Liver (tissue), 8 donors: ENCODE measurements at regions not wholly inside any gene's neighbourhood (a gene's known extent, or its start where the extent isn't known, plus 50 kb on each side); places are given as distances from the start of the nearest gene placed in this dataset.

Source experiments
- DNase-seq: peaks from one replicate; pipeline ENCODE4 v3.0.0-alpha.2; 2017; ENCODE audit warnings: low spot score
- H3K27ac ChIP-seq, 2 donors: one replicate each; pipeline ENCODE4 v1.7.0; 2013; ENCODE audit warnings: inconsistent platforms in 2 of 2, low read length in 2 of 2, control low read depth in 1 of 2, low read depth in 1 of 2, mild to moderate bottlenecking in 1 of 2
- H3K27me3 ChIP-seq, 4 donors: one replicate each; pipeline versions ENCODE4 v1.6.1 to v1.7.0; 2013; ENCODE audit warnings: low read length in 3 of 4, inconsistent platforms in 1 of 4, mild to moderate bottlenecking in 1 of 4, moderate library complexity in 1 of 4; ENCODE audit not compliant: control insufficient read depth in 4 of 4, insufficient read depth in 4 of 4
- H3K36me3 ChIP-seq, 4 donors: one replicate each; pipeline versions ENCODE4 v1.6.1 to v1.7.0; 2013; ENCODE audit warnings: low read length in 3 of 4, mild to moderate bottlenecking in 3 of 4, low read depth in 1 of 4, moderate library complexity in 1 of 4; ENCODE audit not compliant: control insufficient read depth in 4 of 4, insufficient read depth in 3 of 4
- H3K4me1 ChIP-seq, 4 donors: one replicate each; pipeline versions ENCODE4 v1.6.1 to v1.7.0; 2013; ENCODE audit warnings: low read length in 3 of 4, mild to moderate bottlenecking in 3 of 4, moderate library complexity in 1 of 4; ENCODE audit not compliant: control insufficient read depth in 4 of 4, insufficient read depth in 4 of 4
- H3K4me3 ChIP-seq, 3 donors: one replicate each; pipeline versions ENCODE4 v1.6.1 to v1.7.0; 2013; ENCODE audit warnings: low read length in 3 of 3, control low read depth in 1 of 3, low read depth in 1 of 3, mild to moderate bottlenecking in 1 of 3
- H3K9ac ChIP-seq, 2 donors: one replicate each; pipeline ENCODE4 v1.7.0; 2013; ENCODE audit warnings: low read length in 2 of 2, mild to moderate bottlenecking in 2 of 2, moderate library complexity in 2 of 2, control low read depth in 1 of 2, low read depth in 1 of 2
- H3K9me3 ChIP-seq, 4 donors: one replicate each; pipeline versions ENCODE4 v1.6.1 to v1.7.0; 2013; ENCODE audit warnings: low read length in 3 of 4; ENCODE audit not compliant: control insufficient read depth in 4 of 4
- ATF3 ChIP-seq: IDR thresholded peaks from 2 replicates; pipeline ENCODE4 v1.6.1; 2016; ENCODE audit warnings: antibody characterized with exemption
- EGR1 ChIP-seq, 2 donors: IDR thresholded peaks; 2 replicates each; pipeline ENCODE4 v1.6.1; 2016 to 2018; ENCODE audit warnings: antibody characterized with exemption in 2 of 2, low read depth in 2 of 2
- FOXA1 ChIP-seq: IDR thresholded peaks from 2 replicates; pipeline ENCODE4 v1.6.1; 2016; ENCODE audit warnings: antibody characterized with exemption
- FOXA2 ChIP-seq: IDR thresholded peaks from 2 replicates; pipeline ENCODE4 v1.6.1; 2016; ENCODE audit warnings: antibody characterized with exemption
- GABPA ChIP-seq, 2 donors: IDR thresholded peaks in 1 of 2; conservative IDR thresholded peaks in 1 of 2; 2 replicates each; pipeline ENCODE4 v1.6.1; 2016; ENCODE audit warnings: antibody characterized with exemption in 2 of 2, mild to moderate bottlenecking in 1 of 2, moderate library complexity in 1 of 2
- HNF4A ChIP-seq, 2 donors: conservative IDR thresholded peaks; 2 replicates each; pipeline ENCODE4 v1.6.1; 2016; ENCODE audit warnings: antibody characterized with exemption in 2 of 2, mild to moderate bottlenecking in 2 of 2
- HNF4G ChIP-seq: IDR thresholded peaks from 2 replicates; pipeline ENCODE4 v1.6.1; 2016; ENCODE audit warnings: antibody characterized with exemption
- JUND ChIP-seq, 2 donors: IDR thresholded peaks; 2 replicates each; pipeline ENCODE4 v1.6.1; 2016; ENCODE audit warnings: antibody characterized with exemption in 2 of 2
- MAX ChIP-seq: IDR thresholded peaks from 2 replicates; pipeline ENCODE4 v1.6.1; 2016; ENCODE audit warnings: antibody characterized with exemption
- NR2F2 ChIP-seq: IDR thresholded peaks from 2 replicates; pipeline ENCODE4 v1.6.1; 2016; ENCODE audit warnings: antibody characterized with exemption
- RAD21 ChIP-seq, 2 donors: IDR thresholded peaks; 2 replicates each; pipeline ENCODE4 v1.6.1; 2016; ENCODE audit warnings: antibody characterized with exemption in 2 of 2, mild to moderate bottlenecking in 2 of 2
- RXRA ChIP-seq, 2 donors: IDR thresholded peaks; 2 replicates each; pipeline ENCODE4 v1.6.1; 2017 to 2018; ENCODE audit warnings: antibody characterized with exemption in 2 of 2, mild to moderate bottlenecking in 1 of 2
- TAF1 ChIP-seq: conservative IDR thresholded peaks from 2 replicates; pipeline ENCODE4 v1.6.1; 2016; ENCODE audit warnings: antibody characterized with exemption, mild to moderate bottlenecking
- YY1 ChIP-seq: IDR thresholded peaks from 2 replicates; pipeline ENCODE4 v1.6.1; 2016; ENCODE audit warnings: antibody characterized with exemption, mild to moderate bottlenecking
- WGBS: extraction: QIAGEN DNeasy Blood & Tissue Kit; methylation state at CpG from one replicate; pipeline ENCODE4 v1.1.7; 2013; 5-methylcytosine and 5-hydroxymethylcytosine counted together
- TF ChIP-seq, protein P1 (sequence below): IDR thresholded peaks from 2 replicates; pipeline ENCODE4 v1.6.1; 2016; ENCODE audit warnings: antibody characterized with exemption, mild to moderate bottlenecking
- TF ChIP-seq, protein P2 (sequence below): IDR thresholded peaks from 2 replicates; pipeline ENCODE4 v1.6.1; 2016; ENCODE audit warnings: antibody characterized with exemption
- TF ChIP-seq, protein P3 (sequence below): fragments of 150-350 bp; IDR thresholded peaks from 2 replicates; pipeline ENCODE4 v1.5.1; 2017; ENCODE audit warnings: improper control_type of control experiment, low read depth, low read length; ENCODE audit not compliant: missing input control
- donor health status: healthy.
- donor health status: healthy.
- donor health status: healthy.
- donor health status: healthy.
- donor health status: healthy.

- no peak overlapping the region for H3K9ac ChIP-seq
- TF ChIP-seq YY1 (no peak), HNF4G (no peak), RXRA (IDR thresholded peaks at IDR 0.05) (no peak), NR2F2 (no peak), TAF1 (no peak), RAD21 (IDR thresholded peaks at IDR 0.05) (no peak)
Measured at GRCh38 chr9:27835286-27835685, 262.0 kb upstream of the C9orf72 start.

GRCh38 chr9:27835746-27836145, 262.5 kb upstream of the C9orf72 start:
- no peaks in the 10 kb centered on the region for H3K4me1 ChIP-seq
- DNase-seq, result no peak
- WGBS, result 94% methylated on average over 6 of the region's 6 CpGs
- TF ChIP-seq NR2F2 (no peak), GABPA (IDR thresholded peaks at IDR 0.05 in 1 of 2, conservative IDR thresholded peaks at IDR 0.05 in 1 of 2) (no peak), ATF3 (no peak), FOXA1 (no peak), EGR1 (IDR thresholded peaks at IDR 0.05; ENCODE audit: low read depth in 2 of 2) (no peak), RAD21 (IDR thresholded peaks at IDR 0.05) (no peak), HNF4A (conservative IDR thresholded peaks at IDR 0.05) (no peak), YY1 (no peak), FOXA2 (no peak), HNF4G (no peak), JUND (IDR thresholded peaks at IDR 0.05) (no peak), MAX (no peak), RXRA (IDR thresholded peaks at IDR 0.05) (no peak), TAF1 (no peak)
- TF ChIP-seq, protein P1, sequence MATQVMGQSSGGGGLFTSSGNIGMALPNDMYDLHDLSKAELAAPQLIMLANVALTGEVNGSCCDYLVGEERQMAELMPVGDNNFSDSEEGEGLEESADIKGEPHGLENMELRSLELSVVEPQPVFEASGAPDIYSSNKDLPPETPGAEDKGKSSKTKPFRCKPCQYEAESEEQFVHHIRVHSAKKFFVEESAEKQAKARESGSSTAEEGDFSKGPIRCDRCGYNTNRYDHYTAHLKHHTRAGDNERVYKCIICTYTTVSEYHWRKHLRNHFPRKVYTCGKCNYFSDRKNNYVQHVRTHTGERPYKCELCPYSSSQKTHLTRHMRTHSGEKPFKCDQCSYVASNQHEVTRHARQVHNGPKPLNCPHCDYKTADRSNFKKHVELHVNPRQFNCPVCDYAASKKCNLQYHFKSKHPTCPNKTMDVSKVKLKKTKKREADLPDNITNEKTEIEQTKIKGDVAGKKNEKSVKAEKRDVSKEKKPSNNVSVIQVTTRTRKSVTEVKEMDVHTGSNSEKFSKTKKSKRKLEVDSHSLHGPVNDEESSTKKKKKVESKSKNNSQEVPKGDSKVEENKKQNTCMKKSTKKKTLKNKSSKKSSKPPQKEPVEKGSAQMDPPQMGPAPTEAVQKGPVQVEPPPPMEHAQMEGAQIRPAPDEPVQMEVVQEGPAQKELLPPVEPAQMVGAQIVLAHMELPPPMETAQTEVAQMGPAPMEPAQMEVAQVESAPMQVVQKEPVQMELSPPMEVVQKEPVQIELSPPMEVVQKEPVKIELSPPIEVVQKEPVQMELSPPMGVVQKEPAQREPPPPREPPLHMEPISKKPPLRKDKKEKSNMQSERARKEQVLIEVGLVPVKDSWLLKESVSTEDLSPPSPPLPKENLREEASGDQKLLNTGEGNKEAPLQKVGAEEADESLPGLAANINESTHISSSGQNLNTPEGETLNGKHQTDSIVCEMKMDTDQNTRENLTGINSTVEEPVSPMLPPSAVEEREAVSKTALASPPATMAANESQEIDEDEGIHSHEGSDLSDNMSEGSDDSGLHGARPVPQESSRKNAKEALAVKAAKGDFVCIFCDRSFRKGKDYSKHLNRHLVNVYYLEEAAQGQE, result no peak
- TF ChIP-seq, protein P2, sequence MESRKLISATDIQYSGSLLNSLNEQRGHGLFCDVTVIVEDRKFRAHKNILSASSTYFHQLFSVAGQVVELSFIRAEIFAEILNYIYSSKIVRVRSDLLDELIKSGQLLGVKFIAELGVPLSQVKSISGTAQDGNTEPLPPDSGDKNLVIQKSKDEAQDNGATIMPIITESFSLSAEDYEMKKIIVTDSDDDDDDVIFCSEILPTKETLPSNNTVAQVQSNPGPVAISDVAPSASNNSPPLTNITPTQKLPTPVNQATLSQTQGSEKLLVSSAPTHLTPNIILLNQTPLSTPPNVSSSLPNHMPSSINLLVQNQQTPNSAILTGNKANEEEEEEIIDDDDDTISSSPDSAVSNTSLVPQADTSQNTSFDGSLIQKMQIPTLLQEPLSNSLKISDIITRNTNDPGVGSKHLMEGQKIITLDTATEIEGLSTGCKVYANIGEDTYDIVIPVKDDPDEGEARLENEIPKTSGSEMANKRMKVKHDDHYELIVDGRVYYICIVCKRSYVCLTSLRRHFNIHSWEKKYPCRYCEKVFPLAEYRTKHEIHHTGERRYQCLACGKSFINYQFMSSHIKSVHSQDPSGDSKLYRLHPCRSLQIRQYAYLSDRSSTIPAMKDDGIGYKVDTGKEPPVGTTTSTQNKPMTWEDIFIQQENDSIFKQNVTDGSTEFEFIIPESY, result no peak
- TF ChIP-seq, protein P3, sequence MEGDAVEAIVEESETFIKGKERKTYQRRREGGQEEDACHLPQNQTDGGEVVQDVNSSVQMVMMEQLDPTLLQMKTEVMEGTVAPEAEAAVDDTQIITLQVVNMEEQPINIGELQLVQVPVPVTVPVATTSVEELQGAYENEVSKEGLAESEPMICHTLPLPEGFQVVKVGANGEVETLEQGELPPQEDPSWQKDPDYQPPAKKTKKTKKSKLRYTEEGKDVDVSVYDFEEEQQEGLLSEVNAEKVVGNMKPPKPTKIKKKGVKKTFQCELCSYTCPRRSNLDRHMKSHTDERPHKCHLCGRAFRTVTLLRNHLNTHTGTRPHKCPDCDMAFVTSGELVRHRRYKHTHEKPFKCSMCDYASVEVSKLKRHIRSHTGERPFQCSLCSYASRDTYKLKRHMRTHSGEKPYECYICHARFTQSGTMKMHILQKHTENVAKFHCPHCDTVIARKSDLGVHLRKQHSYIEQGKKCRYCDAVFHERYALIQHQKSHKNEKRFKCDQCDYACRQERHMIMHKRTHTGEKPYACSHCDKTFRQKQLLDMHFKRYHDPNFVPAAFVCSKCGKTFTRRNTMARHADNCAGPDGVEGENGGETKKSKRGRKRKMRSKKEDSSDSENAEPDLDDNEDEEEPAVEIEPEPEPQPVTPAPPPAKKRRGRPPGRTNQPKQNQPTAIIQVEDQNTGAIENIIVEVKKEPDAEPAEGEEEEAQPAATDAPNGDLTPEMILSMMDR, result no peak
- H3K9me3 ChIP-seq, result no peaks in the 10 kb centered on the region
- H3K27ac ChIP-seq, result no peak overlapping the region
- no peak overlapping the region for H3K9ac ChIP-seq
- H3K36me3 ChIP-seq, result no peaks in the 10 kb centered on the region
- no peaks in the 10 kb centered on the region for H3K27me3 ChIP-seq
- no peak overlapping the region for H3K4me3 ChIP-seq

More at GRCh38 chr9:27835286-27835685, 262.0 kb upstream of the C9orf72 start:
- H3K4me1 ChIP-seq, result no peaks in the 10 kb centered on the region
- H3K27ac ChIP-seq, result no peak overlapping the region
- WGBS, result 84% methylated on average over 3 of the region's 3 CpGs
- H3K27me3 ChIP-seq, result no peaks in the 10 kb centered on the region
- H3K36me3 ChIP-seq, result no peaks in the 10 kb centered on the region
- no peak for DNase-seq
- no peak overlapping the region for H3K4me3 ChIP-seq
- H3K9me3 ChIP-seq, result no peaks in the 10 kb centered on the region
